Nephron progenitor cell (in vitro differentiated cells): ENCODE measurements at regions not wholly inside any gene's neighbourhood (a gene's known extent, or its start where the extent isn't known, plus 50 kb on each side); places are given as distances from the start of the nearest gene placed in this dataset.

Source experiments
- DNase-seq: peaks from one replicate; pipeline ENCODE4 v3.0.0; 2021
- H3K27ac Mint-ChIP-seq: 2 replicates; pipeline ENCODE4 v1.8.0; 2021; ENCODE audit warnings: mild to moderate bottlenecking, moderate library complexity, mixed read lengths
- H3K27me3 Mint-ChIP-seq: 2 replicates; pipeline ENCODE4 v1.8.0; 2021; ENCODE audit warnings: mild to moderate bottlenecking, low read depth, mixed read lengths; ENCODE audit not compliant: poor library complexity
- H3K36me3 Mint-ChIP-seq: 2 replicates; pipeline ENCODE4 v1.8.0; 2021; ENCODE audit warnings: low read depth, mixed read lengths
- H3K4me1 Mint-ChIP-seq: 2 replicates; pipeline ENCODE4 v1.8.0; 2021; ENCODE audit warnings: mixed read lengths
- H3K4me3 Mint-ChIP-seq: 2 replicates; pipeline ENCODE4 v1.8.0; 2021; ENCODE audit warnings: mild to moderate bottlenecking, moderate library complexity, mixed read lengths
- H3K9me3 Mint-ChIP-seq: 2 replicates; pipeline ENCODE4 v1.8.0; 2021; ENCODE audit warnings: mild to moderate bottlenecking, moderate library complexity, mixed read lengths
- TF ChIP-seq, protein P1 (sequence below): fragments of 200-600 bp; sonication (generic); IDR thresholded peaks from 2 replicates; pipeline ENCODE4 v1.5.0; 2021; ENCODE audit warnings: antibody characterized with exemption

DNA sequence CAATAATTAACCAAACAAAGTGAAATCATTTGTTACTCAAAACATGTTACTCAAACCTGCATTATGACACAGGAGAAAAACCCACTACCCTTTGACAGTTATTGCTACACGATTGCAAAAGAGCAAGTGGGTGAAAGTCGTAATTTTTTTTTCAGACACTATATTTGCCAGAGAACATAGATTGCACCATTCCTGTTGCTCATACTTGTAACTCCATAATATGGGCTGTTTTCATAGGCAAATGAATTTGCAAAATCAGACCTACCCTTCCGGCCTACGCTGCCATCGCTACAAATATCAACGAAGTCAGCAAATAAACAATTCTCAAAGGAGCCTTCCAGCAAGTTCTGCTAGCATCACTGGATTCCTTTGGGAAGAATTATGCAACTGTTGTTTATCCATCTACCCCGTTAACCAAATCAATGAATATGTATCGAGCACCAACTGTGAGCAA, 396.5 kb downstream of the IRS2 start:
- no peak overlapping the region for H3K27ac Mint-ChIP-seq
- no peak for DNase-seq
- H3K9me3 Mint-ChIP-seq, result no peaks in the 10 kb centered on the region
- TF ChIP-seq, protein P1, sequence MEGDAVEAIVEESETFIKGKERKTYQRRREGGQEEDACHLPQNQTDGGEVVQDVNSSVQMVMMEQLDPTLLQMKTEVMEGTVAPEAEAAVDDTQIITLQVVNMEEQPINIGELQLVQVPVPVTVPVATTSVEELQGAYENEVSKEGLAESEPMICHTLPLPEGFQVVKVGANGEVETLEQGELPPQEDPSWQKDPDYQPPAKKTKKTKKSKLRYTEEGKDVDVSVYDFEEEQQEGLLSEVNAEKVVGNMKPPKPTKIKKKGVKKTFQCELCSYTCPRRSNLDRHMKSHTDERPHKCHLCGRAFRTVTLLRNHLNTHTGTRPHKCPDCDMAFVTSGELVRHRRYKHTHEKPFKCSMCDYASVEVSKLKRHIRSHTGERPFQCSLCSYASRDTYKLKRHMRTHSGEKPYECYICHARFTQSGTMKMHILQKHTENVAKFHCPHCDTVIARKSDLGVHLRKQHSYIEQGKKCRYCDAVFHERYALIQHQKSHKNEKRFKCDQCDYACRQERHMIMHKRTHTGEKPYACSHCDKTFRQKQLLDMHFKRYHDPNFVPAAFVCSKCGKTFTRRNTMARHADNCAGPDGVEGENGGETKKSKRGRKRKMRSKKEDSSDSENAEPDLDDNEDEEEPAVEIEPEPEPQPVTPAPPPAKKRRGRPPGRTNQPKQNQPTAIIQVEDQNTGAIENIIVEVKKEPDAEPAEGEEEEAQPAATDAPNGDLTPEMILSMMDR, result no peak
- no peaks in the 10 kb centered on the region for H3K36me3 Mint-ChIP-seq
- H3K4me1 Mint-ChIP-seq, result no peaks in the 10 kb centered on the region
- peaks cover 3% of the 10 kb centered on the region for H3K27me3 Mint-ChIP-seq
- no peak overlapping the region for H3K4me3 Mint-ChIP-seq

DNA sequence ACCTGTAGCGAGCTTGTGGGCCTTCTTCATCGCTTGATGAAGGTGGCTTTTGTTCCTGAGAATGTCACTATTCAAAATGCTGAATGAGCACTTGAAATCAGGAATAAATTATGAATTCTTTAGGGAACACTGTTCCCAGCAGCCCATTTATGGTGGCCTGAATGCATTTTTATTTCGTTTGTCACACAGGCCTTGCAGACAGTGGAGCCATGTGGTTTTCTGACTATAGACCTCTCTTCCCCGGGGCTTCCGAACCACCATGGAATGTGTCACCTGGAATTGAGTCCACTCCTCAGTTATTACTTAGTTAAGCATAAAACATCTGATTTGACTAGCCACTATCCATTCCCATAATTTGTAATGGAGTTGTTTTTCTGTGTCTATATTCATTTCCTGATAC, 396.9 kb downstream of the IRS2 start:
- Mint-ChIP-seq H3K27me3 (peaks cover 3% of the 10 kb centered on the region), H3K4me3 (no peak overlapping the region), H3K9me3 (no peaks in the 10 kb centered on the region), H3K27ac (no peak overlapping the region), H3K4me1 (no peaks in the 10 kb centered on the region), H3K36me3 (no peaks in the 10 kb centered on the region)
- TF ChIP-seq, protein P1, result no peak
- DNase-seq, result no peak

DNA sequence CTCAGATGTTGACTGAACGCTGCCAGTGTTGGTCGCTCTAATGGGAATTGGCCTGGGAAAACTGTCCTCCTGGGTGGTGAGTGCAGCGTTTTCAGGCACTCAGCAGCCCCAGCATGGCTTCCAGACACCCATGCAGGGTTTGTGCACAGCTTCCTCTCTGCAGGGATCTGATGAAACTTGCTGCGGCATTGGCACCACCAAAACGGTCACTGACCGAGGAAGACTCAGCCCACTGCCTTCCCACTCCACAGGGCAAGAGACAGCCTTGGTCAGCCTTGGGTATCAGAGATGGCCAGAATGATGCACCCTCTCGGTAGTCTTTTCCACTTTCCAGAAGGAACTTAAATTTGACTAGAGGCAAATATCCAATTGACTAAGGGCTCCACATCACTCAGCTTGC, 398.9 kb downstream of the IRS2 start:
- Mint-ChIP-seq H3K27me3 (peaks cover 3% of the 10 kb centered on the region), H3K4me3 (no peak overlapping the region), H3K36me3 (no peaks in the 10 kb centered on the region), H3K9me3 (no peaks in the 10 kb centered on the region), H3K27ac (no peak overlapping the region), H3K4me1 (no peaks in the 10 kb centered on the region)
- no peak for DNase-seq
- TF ChIP-seq, protein P1, result no peak

DNA sequence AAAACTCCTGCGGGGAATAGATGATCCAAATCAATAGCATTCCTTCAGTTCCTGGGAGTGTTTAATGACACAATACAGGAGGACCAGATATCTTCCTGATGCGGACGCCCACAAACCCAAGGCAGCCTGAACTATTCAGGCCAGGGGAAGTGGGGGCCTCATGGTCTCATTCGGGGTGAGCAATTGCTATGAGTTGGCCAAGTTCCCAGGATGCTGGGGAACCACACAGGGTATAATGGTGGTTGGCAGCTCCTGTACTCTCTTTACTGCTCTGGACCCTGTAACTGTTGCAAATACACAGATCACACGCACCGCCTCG, 401.2 kb downstream of the IRS2 start:
- no peak overlapping the region for H3K4me3 Mint-ChIP-seq
- H3K9me3 Mint-ChIP-seq, result no peaks in the 10 kb centered on the region
- no peaks in the 10 kb centered on the region for H3K27me3 Mint-ChIP-seq
- no peak for DNase-seq
- TF ChIP-seq, protein P1, result no peak
- H3K36me3 Mint-ChIP-seq, result no peaks in the 10 kb centered on the region
- H3K27ac Mint-ChIP-seq, result no peak overlapping the region
- H3K4me1 Mint-ChIP-seq, result no peaks in the 10 kb centered on the region

DNA sequence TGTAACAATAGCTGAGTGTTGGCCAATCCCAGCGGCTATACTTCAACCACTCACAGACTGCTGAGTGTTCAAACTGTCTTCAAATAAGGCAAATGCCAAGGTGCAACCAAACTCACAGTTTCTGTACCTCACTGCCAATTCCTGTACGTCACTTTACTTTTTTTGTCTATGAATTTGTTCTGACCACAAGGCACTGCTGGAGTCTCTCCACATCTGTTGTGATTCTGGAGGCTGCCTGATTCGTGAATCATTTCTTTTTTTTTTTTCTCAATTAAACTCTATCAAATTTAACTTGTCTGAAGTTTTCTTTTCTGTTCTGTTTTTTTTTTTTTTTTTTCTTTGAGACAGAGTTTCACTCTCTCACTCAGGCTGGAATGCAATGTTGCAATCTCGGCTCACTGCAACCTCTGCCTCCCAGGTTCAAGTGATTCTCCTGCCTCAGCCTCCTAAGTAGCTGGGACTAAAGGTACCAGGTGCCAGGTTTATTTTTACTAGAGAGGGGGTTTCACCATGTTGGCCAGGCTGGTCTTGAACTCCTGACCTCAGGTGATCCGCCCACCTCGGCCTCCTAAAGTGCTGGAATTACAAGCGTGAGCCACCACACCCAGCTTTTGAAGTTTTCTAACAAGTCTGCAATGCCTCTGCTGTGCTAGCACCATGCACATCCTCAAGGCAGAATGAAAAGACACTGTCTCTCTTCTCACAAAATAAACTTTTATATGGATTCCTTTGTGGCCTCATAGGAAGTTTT, 401.7 kb downstream of the IRS2 start:
- TF ChIP-seq, protein P1, result no peak
- H3K36me3 Mint-ChIP-seq, result no peaks in the 10 kb centered on the region
- DNase-seq, result no peak
- H3K9me3 Mint-ChIP-seq, result no peaks in the 10 kb centered on the region
- no peak overlapping the region for H3K27ac Mint-ChIP-seq
- no peak overlapping the region for H3K4me3 Mint-ChIP-seq
- H3K27me3 Mint-ChIP-seq, result no peaks in the 10 kb centered on the region
- no peaks in the 10 kb centered on the region for H3K4me1 Mint-ChIP-seq

DNA sequence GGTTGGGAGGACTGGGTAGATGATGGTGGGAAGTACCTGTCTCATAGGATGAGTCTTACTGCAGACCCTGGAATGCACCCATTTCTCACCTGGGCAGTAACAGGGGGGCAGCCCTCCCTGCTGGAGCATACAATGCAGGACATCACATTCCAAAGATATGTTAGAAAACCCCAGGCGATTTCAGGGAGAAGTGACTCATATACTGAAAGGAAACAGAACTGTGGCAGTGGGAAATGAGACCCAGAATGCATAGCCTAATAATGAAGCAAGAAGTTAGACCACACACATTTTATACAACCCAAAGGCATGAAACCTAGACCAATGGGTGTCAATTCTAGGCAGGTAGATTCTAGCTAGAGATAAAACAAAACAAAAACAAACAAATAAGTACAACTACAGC, 402.7 kb downstream of the IRS2 start:
- no peaks in the 10 kb centered on the region for H3K36me3 Mint-ChIP-seq
- no peak overlapping the region for H3K27ac Mint-ChIP-seq
- no peaks in the 10 kb centered on the region for H3K27me3 Mint-ChIP-seq
- TF ChIP-seq, protein P1, result no peak
- no peaks in the 10 kb centered on the region for H3K9me3 Mint-ChIP-seq
- DNase-seq, result no peak
- no peaks in the 10 kb centered on the region for H3K4me1 Mint-ChIP-seq
- no peak overlapping the region for H3K4me3 Mint-ChIP-seq
